Uterus (tissue), 2 donors: ENCODE measurements at regions not wholly inside any gene's neighbourhood (a gene's known extent, or its start where the extent isn't known, plus 50 kb on each side); places are given as distances from the start of the nearest gene placed in this dataset.

ENCODE experiments used
- CTCF ChIP-seq, 4 experiments: fragments of 200-600 bp in 2 of 4; fragments of 450-650 bp in 2 of 4; sonication (generic) in 2 of 4; IDR thresholded peaks; one replicate each; pipeline ENCODE4 v1.5.1; 2016 to 2019; ENCODE audit warnings: antibody characterized with exemption in 4 of 4, mild to moderate bottlenecking in 2 of 4, moderate library complexity in 1 of 4
- POLR2A ChIP-seq, 2 donors: fragments of 450-650 bp; IDR thresholded peaks; one replicate each; pipeline ENCODE4 v1.6.1; 2016; ENCODE audit warnings: antibody characterized with exemption in 2 of 2, mild to moderate bottlenecking in 1 of 2, moderate library complexity in 1 of 2

DNA sequence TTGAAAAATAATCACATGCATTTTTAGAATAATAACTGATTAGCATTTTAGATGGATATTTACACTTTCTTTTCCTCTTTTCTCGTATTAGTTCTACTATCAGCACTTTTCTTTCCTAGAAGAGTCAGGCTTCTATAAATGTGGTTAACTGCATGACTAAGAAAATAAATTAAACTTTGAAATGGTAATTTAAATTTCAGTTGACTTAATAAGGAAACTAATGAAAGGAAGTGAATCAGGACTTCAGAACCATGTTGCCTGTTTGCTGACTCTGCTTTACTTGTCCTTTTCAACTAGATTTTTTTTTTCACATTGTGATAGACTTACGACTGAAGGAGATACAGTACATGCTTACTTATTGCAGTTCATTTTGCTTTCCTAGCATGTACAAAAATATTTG is 1258.2 kb upstream of the EYS start:
- no peak for TF ChIP-seq CTCF (IDR thresholded peaks at IDR 0.05)
- no peak for TF ChIP-seq POLR2A (IDR thresholded peaks at IDR 0.05)
